ENCODE measurements at regions not wholly inside any gene's neighbourhood (a gene's known extent, or its start where the extent isn't known, plus 50 kb on each side); places are given as distances from the start of the nearest gene placed in this dataset.

DNA sequence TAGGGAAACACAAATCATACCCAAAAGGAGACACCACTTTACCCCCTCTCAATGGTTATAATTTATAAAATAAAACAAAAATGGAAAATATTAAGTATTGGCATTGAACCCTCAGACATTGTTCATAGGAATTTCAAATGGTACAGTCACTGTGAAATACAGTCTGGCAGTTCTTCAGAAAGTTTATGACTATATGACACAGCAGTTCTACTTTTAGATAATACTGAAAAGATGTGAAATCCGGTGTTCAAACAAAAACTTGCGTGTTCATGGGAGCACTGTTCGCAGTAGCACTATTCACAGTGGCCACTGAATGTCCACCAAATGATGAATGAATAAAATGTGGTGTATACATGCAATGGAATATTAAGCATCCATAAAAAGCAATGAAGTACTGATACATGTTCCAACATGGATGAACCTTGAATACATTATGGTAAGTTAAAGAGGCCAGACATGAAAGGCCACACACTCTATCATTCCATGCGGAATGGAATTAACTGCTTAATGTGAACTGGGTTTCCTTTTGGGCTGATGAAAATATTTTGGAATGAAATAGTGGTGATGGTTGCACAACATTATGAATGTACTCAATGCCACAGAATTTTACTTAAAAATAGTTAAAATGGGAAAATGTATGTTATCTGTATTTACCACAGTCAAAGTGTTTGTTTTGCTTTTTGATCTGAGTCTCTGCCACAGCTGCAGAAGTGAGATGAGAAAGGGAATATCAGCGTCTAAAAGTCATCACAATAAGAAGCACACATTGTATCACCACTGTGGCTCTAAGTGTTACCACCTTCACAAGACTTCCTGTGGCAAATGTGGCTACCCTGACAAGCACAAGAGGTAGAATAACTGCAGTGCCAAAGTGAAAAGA lies 864.6 kb downstream of the SUCLG1 start:
- FAIRE-seq (no peak), DNase-seq (ENCODE audit: insufficient read length, low spot score) (no peak)

GRCh38 chr2:83587309-83587708 lies 871.8 kb downstream of the SUCLG1 start:
- DNase-seq (ENCODE audit: insufficient read length, low spot score) = no peak
- no peak for FAIRE-seq

GRCh38 chr2:83585250-83585649 lies 873.8 kb downstream of the SUCLG1 start:
- no peak for FAIRE-seq
- no peak for DNase-seq (ENCODE audit: insufficient read length, low spot score)

GRCh38 chr2:83584672-83585071 lies 874.4 kb downstream of the SUCLG1 start:
- FAIRE-seq = no peak

DNA sequence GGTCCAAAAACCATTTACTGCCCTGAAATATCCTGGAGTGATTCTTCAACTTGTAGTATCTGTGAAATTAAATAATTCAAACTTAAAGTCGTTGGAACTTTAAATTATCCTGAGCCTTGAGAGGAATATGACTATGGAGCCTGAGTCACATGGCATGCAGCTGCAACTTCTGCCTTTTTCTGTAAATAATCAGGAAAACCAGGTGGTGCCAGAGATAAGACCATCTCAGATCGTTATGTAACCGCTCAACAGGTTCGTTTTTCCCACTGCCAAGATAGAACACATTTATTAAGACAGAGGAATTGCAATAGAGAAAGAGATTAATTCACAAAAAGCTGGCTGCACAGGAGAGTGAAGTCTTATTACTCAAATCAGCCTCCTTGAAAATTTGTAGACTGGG lies 876.5 kb downstream of the SUCLG1 start:
- DNase-seq (ENCODE audit: insufficient read length, low spot score) = no peak
- no peak for FAIRE-seq

More at GRCh38 chr2:83584672-83585071, 874.4 kb downstream of the SUCLG1 start:
- peak; percentile 7 for DNase-seq (ENCODE audit: insufficient read length, low spot score)

- DNase-seq (ENCODE audit: insufficient read length, low spot score) (no peak), FAIRE-seq (no peak)
Measured at GRCh38 chr2:83579507-83579906, 879.6 kb downstream of the SUCLG1 start.

GRCh38 chr2:83578405-83578804 lies 880.7 kb downstream of the SUCLG1 start:
- FAIRE-seq = no peak

GRCh38 chr2:83574614-83575013 lies 884.5 kb downstream of the SUCLG1 start:
- no peak for DNase-seq (ENCODE audit: insufficient read length, low spot score)
- FAIRE-seq = no peak

More at GRCh38 chr2:83578405-83578804, 880.7 kb downstream of the SUCLG1 start:
- no peak for DNase-seq (ENCODE audit: insufficient read length, low spot score)

GRCh38 chr2:83573060-83573459 lies 886.0 kb downstream of the SUCLG1 start:
- DNase-seq (ENCODE audit: insufficient read length, low spot score) (no peak), FAIRE-seq (no peak)

- no peak for FAIRE-seq
Measured at GRCh38 chr2:83572400-83572799, 886.7 kb downstream of the SUCLG1 start.

DNA sequence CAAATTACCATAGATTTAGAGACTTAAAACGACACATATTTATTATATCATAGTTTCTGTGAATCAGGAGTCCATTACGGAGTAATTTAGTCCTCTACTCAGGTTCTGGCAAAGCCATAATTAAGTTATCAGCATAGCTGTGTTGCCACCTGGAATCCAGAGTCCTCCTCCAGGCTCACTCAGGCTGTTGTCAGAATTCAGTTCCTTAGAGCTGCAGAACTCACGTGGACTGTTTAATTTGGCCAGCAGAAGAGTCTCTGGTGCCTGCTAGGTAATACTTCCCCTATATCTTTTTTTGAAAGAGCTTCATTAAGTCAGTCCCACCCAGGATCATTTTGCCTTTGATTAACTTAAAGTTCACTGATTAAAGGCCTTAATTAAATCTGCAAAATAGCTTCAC lies 891.5 kb downstream of the SUCLG1 start:
- DNase-seq (ENCODE audit: insufficient read length, low spot score) = no peak
- FAIRE-seq = no peak

More at GRCh38 chr2:83572400-83572799, 886.7 kb downstream of the SUCLG1 start:
- DNase-seq (ENCODE audit: insufficient read length, low spot score) = no peak

GRCh38 chr2:83565626-83566025 lies 893.5 kb downstream of the SUCLG1 start:
- no peak for DNase-seq (ENCODE audit: insufficient read length, low spot score)

GRCh38 chr2:83565181-83565580 lies 893.9 kb downstream of the SUCLG1 start:
- FAIRE-seq (no peak), DNase-seq (ENCODE audit: insufficient read length, low spot score) (no peak)

More at GRCh38 chr2:83565626-83566025, 893.5 kb downstream of the SUCLG1 start:
- peak; percentile 68 for FAIRE-seq

DNA sequence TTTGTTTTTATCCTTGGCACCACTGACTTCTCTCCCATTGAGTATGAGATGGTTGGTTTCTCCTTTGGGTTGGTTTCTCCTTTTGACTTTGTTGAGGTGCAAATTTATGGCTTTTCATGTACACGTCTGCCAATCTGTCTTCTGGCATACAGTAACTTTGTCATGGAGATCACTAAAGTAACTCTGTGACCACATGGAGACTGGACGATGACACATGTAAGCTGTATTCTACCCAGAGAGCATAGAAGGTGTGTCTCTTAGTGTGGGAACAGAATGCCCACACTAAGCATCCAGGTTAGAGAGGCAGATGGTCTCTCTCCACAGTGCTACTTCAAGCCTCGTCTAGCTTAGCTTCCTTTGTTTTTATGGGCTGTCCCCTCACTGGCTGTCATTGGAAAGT lies 897.5 kb downstream of the SUCLG1 start:
- FAIRE-seq = no peak
- no peak for DNase-seq (ENCODE audit: insufficient read length, low spot score)

GRCh38 chr2:83536556-83536955 lies 922.5 kb downstream of the SUCLG1 start:
- FAIRE-seq = no peak
- peak; percentile 18 for DNase-seq (ENCODE audit: insufficient read length, low spot score)

- FAIRE-seq (no peak), DNase-seq (ENCODE audit: insufficient read length, low spot score) (no peak)
Measured at GRCh38 chr2:83534416-83534815, 924.7 kb downstream of the SUCLG1 start.

DNA sequence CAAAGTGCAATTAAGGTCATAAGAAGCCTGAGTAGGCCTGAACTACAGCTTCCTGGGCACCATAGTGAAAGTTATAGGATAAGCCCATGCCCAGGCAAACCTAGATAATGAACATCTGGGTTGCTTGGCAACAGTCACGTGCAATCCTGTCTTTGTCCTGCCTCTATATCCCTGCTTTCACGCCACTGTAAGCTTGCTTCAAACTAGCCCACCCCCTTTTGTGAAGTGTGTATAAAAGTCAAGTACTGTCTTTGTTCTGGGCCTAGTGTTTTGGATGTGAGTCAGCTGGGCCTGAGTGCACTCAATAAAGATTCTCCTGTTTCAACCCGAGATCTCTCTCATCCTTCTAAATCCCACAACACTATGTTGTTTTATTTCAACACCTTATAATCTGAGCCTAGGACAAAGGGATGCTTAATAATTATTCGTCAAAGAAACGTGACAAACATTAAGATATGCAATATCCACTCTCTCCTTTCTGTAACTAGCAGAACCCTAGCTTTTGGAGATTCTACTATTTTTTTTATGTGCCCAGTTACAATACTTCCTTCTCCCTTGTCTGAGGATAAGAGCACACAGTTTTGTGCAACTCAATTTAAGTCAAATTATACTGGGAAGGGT lies 927.8 kb downstream of the SUCLG1 start:
- no peak for DNase-seq (ENCODE audit: insufficient read length, low spot score)
- FAIRE-seq = no peak

DNA sequence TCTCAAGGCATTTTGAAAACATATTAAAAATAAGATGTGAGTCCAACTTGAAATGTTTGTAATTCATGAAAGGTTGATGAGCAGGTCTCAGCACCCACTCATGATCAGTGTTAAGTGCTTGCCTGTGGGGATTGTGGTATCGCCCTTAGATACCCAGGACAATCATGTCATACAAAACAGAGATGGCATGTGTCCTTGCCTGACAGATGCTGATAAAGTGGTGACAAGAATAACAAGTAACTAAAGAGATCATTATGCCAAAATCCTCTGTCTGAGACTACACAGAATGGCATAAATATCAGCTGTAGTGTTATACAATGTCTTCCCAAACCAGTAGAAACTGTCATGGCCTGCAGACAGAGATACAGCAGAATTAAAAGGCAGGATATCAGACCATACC lies 930.3 kb downstream of the SUCLG1 start:
- FAIRE-seq (no peak), DNase-seq (ENCODE audit: insufficient read length, low spot score) (no peak)

- DNase-seq (ENCODE audit: insufficient read length, low spot score) (no peak), FAIRE-seq (no peak)
Measured at GRCh38 chr2:83522891-83523493, 936.1 kb downstream of the SUCLG1 start.

DNA sequence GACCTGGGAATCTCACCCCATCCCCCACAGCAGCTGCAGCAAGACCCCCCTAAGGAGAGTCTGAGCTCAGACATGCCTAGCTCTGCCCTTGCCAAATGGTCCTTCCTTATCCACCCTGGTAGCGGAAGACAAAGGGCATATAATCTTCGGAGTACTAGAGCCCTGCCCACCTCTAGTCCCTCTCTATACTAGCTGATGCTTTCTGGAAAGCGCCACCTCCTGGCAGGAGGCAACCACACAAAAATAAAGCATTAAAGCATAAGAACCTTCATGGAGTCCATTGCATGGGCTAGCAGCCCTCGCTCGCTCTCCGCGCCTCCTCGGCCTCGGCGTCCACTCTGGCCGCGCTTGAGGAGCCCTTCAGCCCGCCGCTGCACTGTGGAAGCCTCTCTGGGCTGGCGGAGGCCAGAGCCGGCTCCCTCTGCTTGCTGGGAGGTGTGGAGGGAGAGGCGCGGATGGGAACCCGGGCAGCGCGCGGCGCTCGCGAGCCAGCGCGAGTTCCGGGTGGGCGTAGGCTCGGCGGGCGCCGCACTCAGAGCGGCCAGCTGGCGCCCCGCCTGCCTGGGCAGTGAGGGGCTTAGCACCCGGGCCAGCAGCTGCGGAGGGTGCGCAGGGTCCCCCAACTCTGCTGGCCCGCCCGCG lies 941.2 kb downstream of the SUCLG1 start:
- no peak for DNase-seq (ENCODE audit: insufficient read length, low spot score)

DNA sequence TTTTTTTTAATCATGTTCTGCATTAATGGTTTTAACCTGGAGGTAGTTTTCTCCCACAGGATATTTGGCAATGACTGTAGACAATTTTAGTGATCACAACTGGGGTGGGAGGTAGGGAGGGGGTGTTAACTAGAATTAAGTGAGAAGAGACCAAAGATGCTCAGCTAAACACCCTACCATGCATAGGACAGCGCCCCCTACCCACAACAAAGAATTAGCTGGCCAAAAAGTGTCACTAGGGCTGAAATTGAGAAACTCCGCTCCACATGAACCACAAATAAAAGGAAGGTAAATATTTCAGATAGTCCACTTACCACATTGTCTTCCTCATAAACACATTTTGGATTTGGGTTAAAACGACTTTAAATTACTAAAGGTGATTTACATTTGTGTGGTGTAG lies 942.6 kb downstream of the SUCLG1 start:
- FAIRE-seq (no peak), DNase-seq (ENCODE audit: insufficient read length, low spot score) (no peak)

More for the DNA sequence above, 941.2 kb downstream of the SUCLG1 start:
- FAIRE-seq = no peak
